HCT116 (cell line): ENCODE measurements at regions not wholly inside any gene's neighbourhood (a gene's known extent, or its start where the extent isn't known, plus 50 kb on each side); places are given as distances from the start of the nearest gene placed in this dataset.

Experiments used
- ATAC-seq: fragments of 200-7000 bp; cut with Tn5 transposase; 2 replicates; pipeline ENCODE4 v1.9.1; 2020; ENCODE audit warnings: mild to moderate bottlenecking, moderate library complexity
- BruUV-seq: library from RNA; stranded (reverse); fragments of 400-500 nt; replicated peaks from 2 replicates; lab custom pipeline; 2021; lab: Mats Ljungman, UMichigan
- CTCF ChIA-PET: fragments of 300-600 bp; sonication (Branson Sonifier 250); formaldehyde crosslinking; loops from one replicate; lab custom pipeline; 2021; ENCODE audit warnings: antibody characterized with exemption; lab: Charles Lee
- POLR2A ChIA-PET: fragments of 300-600, 350-600 bp; sonication (Branson Sonifier 250); formaldehyde crosslinking; loops from one replicate; lab custom pipeline; 2021; ENCODE audit warnings: antibody characterized with exemption; lab: Charles Lee
- RAD21 ChIA-PET, 2 experiments: fragments of 300-600 bp; sonication (Branson Sonifier 250); formaldehyde crosslinking; loops; one replicate each; lab custom pipeline; 2023; ENCODE audit warnings: low total read pairs in 2 of 2; ENCODE audit not compliant: uncharacterized antibody in 2 of 2, unreplicated experiment in 2 of 2, low non-redundant PET in 1 of 2; lab: Charles Lee
- DNase-seq: peaks from one replicate; pipeline ENCODE4 v3.0.0-alpha.2; 2010; ENCODE audit warnings: low read depth, low spot score
- H2AFZ ChIP-seq: fragments of 200-600 bp; shearing (Covaris generic), sonication (generic); 2 replicates; pipeline ENCODE4 v1.6.1; 2017; ENCODE audit warnings: low read depth, mixed run types, mixed read lengths, antibody characterized with exemption, low read length; ENCODE audit not compliant: poor library complexity, severe bottlenecking
- H3K27ac ChIP-seq: 2 replicates; pipeline ENCODE4 v1.5.1; 2012; ENCODE audit warnings: low read depth, low read length
- H3K27me3 ChIP-seq: fragments of 200-600 bp; sonication (generic); 2 replicates; pipeline ENCODE4 v1.6.1; 2016; ENCODE audit warnings: mixed run types, low read length, mixed read lengths; ENCODE audit not compliant: insufficient read depth
- H3K36me3 ChIP-seq, 2 experiments: fragments of 200-500 bp in 1 of 2; fragments of 200-600 bp in 1 of 2; sonication (Bioruptor generic) in 1 of 2; sonication (generic) in 1 of 2; 2 replicates each; pipeline versions ENCODE4 v1.5.1 to v1.6.1; 2014 to 2016; ENCODE audit warnings: low read length in 2 of 2, inconsistent platforms in 1 of 2, mixed read lengths in 1 of 2, mixed run types in 1 of 2; ENCODE audit not compliant: insufficient read depth in 2 of 2, control insufficient read depth in 1 of 2
- H3K4me1 ChIP-seq, 2 experiments: fragments of 200-600 bp in 1 of 2; sonication (generic) in 1 of 2; 2 replicates each; pipeline versions ENCODE4 v1.5.1 to v1.6.1; 2012 to 2017; ENCODE audit warnings: low read length in 2 of 2, inconsistent platforms in 1 of 2, mild to moderate bottlenecking in 1 of 2, mixed read lengths in 1 of 2, mixed run types in 1 of 2, moderate library complexity in 1 of 2; ENCODE audit not compliant: insufficient read depth in 2 of 2, control insufficient read depth in 1 of 2
- H3K4me2 ChIP-seq: fragments of 200-600 bp; sonication (generic); 2 replicates; pipeline ENCODE4 v1.6.1; 2017; ENCODE audit warnings: mixed run types, low read length, mixed read lengths
- H3K4me3 ChIP-seq, 2 experiments: fragments of 200-600 bp in 1 of 2; sonication (generic) in 1 of 2; replicated peaks in 1 of 2; 2 replicates each; pipeline ENCODE4 v1.5.1; 2011 to 2016; ENCODE audit warnings: low read length in 2 of 2, control low read depth in 1 of 2, low read depth in 1 of 2, mild to moderate bottlenecking in 1 of 2, mixed read lengths in 1 of 2, mixed run types in 1 of 2
- H3K79me2 ChIP-seq: fragments of 200-600 bp; sonication (generic); 2 replicates; pipeline ENCODE4 v1.6.1; 2017; ENCODE audit warnings: mild to moderate bottlenecking, mixed run types, low read length, moderate library complexity, mixed read lengths; ENCODE audit not compliant: insufficient read depth
- H3K9ac ChIP-seq: fragments of 200-600 bp; sonication (generic); 2 replicates; pipeline ENCODE4 v1.6.1; 2016; ENCODE audit warnings: low read length, mixed read lengths
- H3K9me2 ChIP-seq: fragments of 200-600 bp; sonication (generic), shearing (Covaris generic); 2 replicates; pipeline ENCODE4 v1.6.1; 2017; ENCODE audit warnings: mixed run types, mild to moderate bottlenecking, moderate library complexity; ENCODE audit not compliant: insufficient read depth
- H3K9me3 ChIP-seq, 2 experiments: fragments of 200-500 bp in 1 of 2; fragments of 200-600 bp in 1 of 2; sonication (Bioruptor generic) in 1 of 2; sonication (generic) in 1 of 2; 2 replicates each; pipeline ENCODE4 v1.6.1; 2014 to 2017; ENCODE audit warnings: low read length in 2 of 2, mixed read lengths in 2 of 2, inconsistent platforms in 1 of 2, low read depth in 1 of 2, mild to moderate bottlenecking in 1 of 2, mixed run types in 1 of 2, moderate library complexity in 1 of 2; ENCODE audit not compliant: control insufficient read depth in 1 of 2, insufficient read depth in 1 of 2
- H4K20me1 ChIP-seq: fragments of 200-600 bp; sonication (generic), shearing (Covaris generic); 2 replicates; pipeline ENCODE4 v1.6.1; 2017; ENCODE audit warnings: mixed run types, mild to moderate bottlenecking, moderate library complexity; ENCODE audit not compliant: insufficient read depth
- CBX3 ChIP-seq: IDR thresholded peaks from 2 replicates; pipeline ENCODE4 v1.6.1; 2012; ENCODE audit warnings: low read depth
- EGR1 ChIP-seq: IDR thresholded peaks from 2 replicates; pipeline ENCODE4 v1.6.1; 2012; ENCODE audit warnings: low read depth
- ELF1 ChIP-seq: IDR thresholded peaks from 2 replicates; pipeline ENCODE4 v1.6.1; 2012; ENCODE audit warnings: low read depth, borderline replicate concordance
- EZH2 ChIP-seq: fragments of 200-600 bp; sonication (generic); IDR thresholded peaks from 2 replicates; pipeline ENCODE4 v1.6.1; 2017; ENCODE audit warnings: antibody characterized with exemption, mixed run types
- EZH2phosphoT487 ChIP-seq: fragments of 200-600 bp; IDR thresholded peaks from 2 replicates; pipeline ENCODE4 v1.6.1; 2018; ENCODE audit warnings: antibody characterized with exemption, borderline replicate concordance
- FOSL1 ChIP-seq: IDR thresholded peaks from 2 replicates; pipeline ENCODE4 v1.6.1; 2012; ENCODE audit warnings: low read depth
- POLR2A ChIP-seq: IDR thresholded peaks from 2 replicates; pipeline ENCODE4 v1.7.0; 2011; ENCODE audit warnings: borderline replicate concordance; ENCODE audit not compliant: insufficient read depth, insufficient read length; ENCODE audit errors: extremely low read depth
- POLR2AphosphoS5 ChIP-seq: IDR thresholded peaks from 2 replicates; pipeline ENCODE4 v1.6.1; 2011; ENCODE audit warnings: mild to moderate bottlenecking, low read depth, low read length, moderate library complexity
- RAD21 ChIP-seq: IDR thresholded peaks from 2 replicates; pipeline ENCODE4 v1.6.1; 2012; ENCODE audit warnings: low read depth, mild to moderate bottlenecking
- SP1 ChIP-seq: IDR thresholded peaks from 2 replicates; pipeline ENCODE4 v1.6.1; 2012; ENCODE audit warnings: low read depth
- SRF ChIP-seq: IDR thresholded peaks from 2 replicates; pipeline ENCODE4 v1.6.1; 2012; ENCODE audit warnings: low read depth
- TCF7L2 ChIP-seq: IDR thresholded peaks from 2 replicates; pipeline ENCODE4 v1.7.0; 2011; ENCODE audit warnings: borderline replicate concordance, inconsistent platforms; ENCODE audit not compliant: insufficient read depth, insufficient read length; ENCODE audit errors: extremely low read depth
- YY1 ChIP-seq: IDR thresholded peaks from 2 replicates; pipeline ENCODE4 v1.6.1; 2011; ENCODE audit warnings: low read length, low read depth, moderate library complexity, mild to moderate bottlenecking; ENCODE audit not compliant: insufficient replicate concordance; ENCODE audit errors: extremely low read depth
- ZNF274 ChIP-seq: fragments of 200-500 bp; sonication (Bioruptor generic); IDR thresholded peaks from 2 replicates; pipeline ENCODE4 v1.6.1; 2014; ENCODE audit warnings: mild to moderate bottlenecking, low read depth, low read length, inconsistent platforms
- intact Hi-C: fragments of 100-400 bp; cut with micrococcal nuclease; formaldehyde crosslinking; loops from 2 replicates; pipeline ENCODE4 v1.10.0; 2022
- TF ChIP-seq, protein P1 (sequence below), 3 experiments: fragments of 200-600 bp in 1 of 3; sonication (generic) in 1 of 3; IDR thresholded peaks in 2 of 3; conservative IDR thresholded peaks in 1 of 3; 2 replicates each; pipeline ENCODE4 v1.5.1; 2012 to 2017; ENCODE audit warnings: low read depth in 2 of 3, low read length in 2 of 3, antibody characterized with exemption in 1 of 3, borderline replicate concordance in 1 of 3, control low read depth in 1 of 3, mild to moderate bottlenecking in 1 of 3, mixed read lengths in 1 of 3, mixed run types in 1 of 3, moderate library complexity in 1 of 3; ENCODE audit not compliant: insufficient read depth in 1 of 3
- TF ChIP-seq, protein P2 (sequence below): IDR thresholded peaks from 2 replicates; pipeline ENCODE4 v1.6.1; 2011; ENCODE audit warnings: mild to moderate bottlenecking, low read length, moderate library complexity; ENCODE audit not compliant: insufficient replicate concordance; ENCODE audit errors: extremely low read depth
- TF ChIP-seq, protein P3 (sequence below): IDR thresholded peaks from 2 replicates; pipeline ENCODE4 v1.6.1; 2012

DNA sequence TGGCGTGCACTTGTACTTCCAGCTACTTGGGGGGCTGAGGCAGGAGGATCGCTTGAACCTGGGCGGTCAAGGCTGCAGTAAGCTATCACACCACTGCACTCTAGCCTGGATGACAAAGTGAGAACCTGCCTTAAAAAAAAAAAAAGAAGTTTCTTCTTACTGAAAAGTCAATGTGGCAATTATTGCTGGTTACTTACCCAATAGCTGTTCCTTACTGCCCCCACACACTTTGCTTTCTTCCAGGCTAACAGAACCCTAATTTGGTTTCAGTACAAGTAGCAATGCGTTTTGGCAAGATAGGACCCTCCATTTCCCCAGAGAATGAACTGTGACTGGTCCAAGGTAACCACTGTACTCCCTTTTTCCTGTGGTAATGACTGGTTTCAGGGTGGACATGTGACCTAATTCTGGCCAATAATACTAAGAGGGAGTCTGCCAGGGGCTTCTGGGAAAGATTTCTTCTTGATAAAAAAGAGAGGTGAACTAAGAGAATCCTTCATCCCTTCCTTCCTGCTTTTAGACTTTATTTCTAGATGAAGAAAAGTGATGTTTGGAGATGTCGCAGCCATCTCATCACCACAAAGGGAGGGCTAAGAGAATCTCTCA lies 58.8 kb upstream of the MSI2 start:
- TF ChIP-seq ELF1 = no peak
- TF ChIP-seq, protein P1, sequence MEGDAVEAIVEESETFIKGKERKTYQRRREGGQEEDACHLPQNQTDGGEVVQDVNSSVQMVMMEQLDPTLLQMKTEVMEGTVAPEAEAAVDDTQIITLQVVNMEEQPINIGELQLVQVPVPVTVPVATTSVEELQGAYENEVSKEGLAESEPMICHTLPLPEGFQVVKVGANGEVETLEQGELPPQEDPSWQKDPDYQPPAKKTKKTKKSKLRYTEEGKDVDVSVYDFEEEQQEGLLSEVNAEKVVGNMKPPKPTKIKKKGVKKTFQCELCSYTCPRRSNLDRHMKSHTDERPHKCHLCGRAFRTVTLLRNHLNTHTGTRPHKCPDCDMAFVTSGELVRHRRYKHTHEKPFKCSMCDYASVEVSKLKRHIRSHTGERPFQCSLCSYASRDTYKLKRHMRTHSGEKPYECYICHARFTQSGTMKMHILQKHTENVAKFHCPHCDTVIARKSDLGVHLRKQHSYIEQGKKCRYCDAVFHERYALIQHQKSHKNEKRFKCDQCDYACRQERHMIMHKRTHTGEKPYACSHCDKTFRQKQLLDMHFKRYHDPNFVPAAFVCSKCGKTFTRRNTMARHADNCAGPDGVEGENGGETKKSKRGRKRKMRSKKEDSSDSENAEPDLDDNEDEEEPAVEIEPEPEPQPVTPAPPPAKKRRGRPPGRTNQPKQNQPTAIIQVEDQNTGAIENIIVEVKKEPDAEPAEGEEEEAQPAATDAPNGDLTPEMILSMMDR (IDR thresholded peaks at IDR 0.05 in 2 of 3, conservative IDR thresholded peaks at IDR 0.05 in 1 of 3; ENCODE audit: borderline replicate concordance in 1 of 3, insufficient read depth in 1 of 3, low read depth in 2 of 3, low read length in 2 of 3) = no peak
- TF ChIP-seq FOSL1 = no peak
- no peak for TF ChIP-seq EZH2
- TF ChIP-seq EZH2phosphoT487 = no peak
- no peak for TF ChIP-seq EGR1
- TF ChIP-seq SRF = no peak
- no peak for TF ChIP-seq CBX3
- no peak for TF ChIP-seq POLR2A
- TF ChIP-seq ZNF274 = no peak
- TF ChIP-seq, protein P2, sequence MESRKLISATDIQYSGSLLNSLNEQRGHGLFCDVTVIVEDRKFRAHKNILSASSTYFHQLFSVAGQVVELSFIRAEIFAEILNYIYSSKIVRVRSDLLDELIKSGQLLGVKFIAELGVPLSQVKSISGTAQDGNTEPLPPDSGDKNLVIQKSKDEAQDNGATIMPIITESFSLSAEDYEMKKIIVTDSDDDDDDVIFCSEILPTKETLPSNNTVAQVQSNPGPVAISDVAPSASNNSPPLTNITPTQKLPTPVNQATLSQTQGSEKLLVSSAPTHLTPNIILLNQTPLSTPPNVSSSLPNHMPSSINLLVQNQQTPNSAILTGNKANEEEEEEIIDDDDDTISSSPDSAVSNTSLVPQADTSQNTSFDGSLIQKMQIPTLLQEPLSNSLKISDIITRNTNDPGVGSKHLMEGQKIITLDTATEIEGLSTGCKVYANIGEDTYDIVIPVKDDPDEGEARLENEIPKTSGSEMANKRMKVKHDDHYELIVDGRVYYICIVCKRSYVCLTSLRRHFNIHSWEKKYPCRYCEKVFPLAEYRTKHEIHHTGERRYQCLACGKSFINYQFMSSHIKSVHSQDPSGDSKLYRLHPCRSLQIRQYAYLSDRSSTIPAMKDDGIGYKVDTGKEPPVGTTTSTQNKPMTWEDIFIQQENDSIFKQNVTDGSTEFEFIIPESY = no peak
- TF ChIP-seq TCF7L2 = no peak
- no peak for TF ChIP-seq POLR2AphosphoS5
- TF ChIP-seq RAD21 = no peak
- TF ChIP-seq, protein P3, sequence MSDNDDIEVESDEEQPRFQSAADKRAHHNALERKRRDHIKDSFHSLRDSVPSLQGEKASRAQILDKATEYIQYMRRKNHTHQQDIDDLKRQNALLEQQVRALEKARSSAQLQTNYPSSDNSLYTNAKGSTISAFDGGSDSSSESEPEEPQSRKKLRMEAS = no peak
- no peak for TF ChIP-seq SP1
- no peak for TF ChIP-seq YY1
- Histone ChIP-seq H3K4me2 (no peak overlapping the region), H3K9me2 (no peaks in the 10 kb centered on the region), H3K4me3 (no peak overlapping the region), H4K20me1 (no peaks in the 10 kb centered on the region), H3K79me2 (no peaks in the 10 kb centered on the region), H3K36me3 (no peaks in the 10 kb centered on the region), H2AFZ (no peak overlapping the region), H3K9me3 (peaks cover 0 to 9% of the 10 kb centered on the region in 2 experiments; a peak in 1 of 4 replicates), H3K9ac (no peak overlapping the region), H3K4me1 (no peaks in the 10 kb centered on the region), H3K27me3 (no peaks in the 10 kb centered on the region; the same call in 1 of the 2 replicates), H3K27ac (no peak overlapping the region)
- ATAC-seq (no peak), DNase-seq (no peak)
- intact Hi-C loops = no loop called here
- CTCF ChIA-PET = no interaction called here
- RAD21 ChIA-PET = no interaction called here
- BruUV-seq = no TSS peak
- POLR2A ChIA-PET = no interaction called here
